T-helper 17 cell (primary cell): ENCODE measurements at regions not wholly inside any gene's neighbourhood (a gene's known extent, or its start where the extent isn't known, plus 50 kb on each side); places are given as distances from the start of the nearest gene placed in this dataset.
"Not testable (repeated sequence)": the region's sequence is repeated elsewhere in the genome, so short reads cannot be mapped to it uniquely, and the experiment has no call there.

Source experiments
- ATAC-seq: fragments of 150-1000 bp; cut with Tn5 transposase; 2 replicates; pipeline ENCODE4 v1.10.0; 2021; ENCODE audit warnings: mild to moderate bottlenecking, moderate library complexity
- DNase-seq, 3 donors: peaks; one replicate each; pipeline versions ENCODE4 v3.0.0 to v3.0.0-alpha.2; 2020 to 2021
- H3K9me3 ChIP-seq: one replicate; pipeline ENCODE4 v1.7.0; 2013; ENCODE audit warnings: low read length, mild to moderate bottlenecking; ENCODE audit not compliant: control insufficient read depth, poor library complexity, severe bottlenecking
- H3K27ac Mint-ChIP-seq: one replicate; pipeline ENCODE4 v1.8.0; 2022; ENCODE audit warnings: mild to moderate bottlenecking, moderate library complexity, mixed read lengths
- H3K27me3 Mint-ChIP-seq: one replicate; pipeline ENCODE4 v1.8.0; 2022; ENCODE audit warnings: mixed read lengths
- H3K36me3 Mint-ChIP-seq: one replicate; pipeline ENCODE4 v1.8.0; 2022; ENCODE audit warnings: low read depth, mixed read lengths
- H3K4me1 Mint-ChIP-seq: one replicate; pipeline ENCODE4 v1.8.0; 2022; ENCODE audit warnings: mild to moderate bottlenecking, mixed read lengths
- H3K4me3 Mint-ChIP-seq: one replicate; pipeline ENCODE4 v1.8.0; 2022; ENCODE audit warnings: mild to moderate bottlenecking, moderate library complexity, mixed read lengths

GRCh38 chr7:4319280-4319679, 362.8 kb upstream of the FOXK1 start:
- Mint-ChIP-seq H3K36me3 (no peaks in the 10 kb centered on the region), H3K4me1 (no peaks in the 10 kb centered on the region), H3K27me3 (no peaks in the 10 kb centered on the region), H3K27ac (no peak overlapping the region), H3K4me3 (no peak overlapping the region)
- no peaks in the 10 kb centered on the region for H3K9me3 ChIP-seq
- DNase-seq (no peak), ATAC-seq (no peak)

- peaks cover 4% of the 10 kb centered on the region for H3K27me3 Mint-ChIP-seq
- no peak overlapping the region for H3K27ac Mint-ChIP-seq
- no peak overlapping the region for H3K4me3 Mint-ChIP-seq
- no peaks in the 10 kb centered on the region for H3K4me1 Mint-ChIP-seq
- H3K9me3 ChIP-seq = no peaks in the 10 kb centered on the region
- no peak for DNase-seq
- no peaks in the 10 kb centered on the region for H3K36me3 Mint-ChIP-seq
- ATAC-seq = no peak
These were observed 356.4 kb upstream of the FOXK1 start for GRCh38 chr7:4325732-4326131.

GRCh38 chr7:4331711-4332110, 350.4 kb upstream of the FOXK1 start:
- Mint-ChIP-seq H3K36me3 (no peaks in the 10 kb centered on the region), H3K27me3 (peaks cover 18% of the 10 kb centered on the region), H3K27ac (no peak overlapping the region), H3K4me3 (no peak overlapping the region), H3K4me1 (no peaks in the 10 kb centered on the region)
- ATAC-seq (no peak), DNase-seq (no peak)
- H3K9me3 ChIP-seq = no peaks in the 10 kb centered on the region

GRCh38 chr7:4338556-4338955, 343.5 kb upstream of the FOXK1 start:
- Mint-ChIP-seq H3K4me3 (no peak overlapping the region), H3K27ac (no peak overlapping the region), H3K4me1 (no peaks in the 10 kb centered on the region), H3K36me3 (no peaks in the 10 kb centered on the region), H3K27me3 (peaks cover 2% of the 10 kb centered on the region)
- ATAC-seq = no peak
- no peaks in the 10 kb centered on the region for H3K9me3 ChIP-seq
- DNase-seq = no peak

GRCh38 chr7:4343272-4344247, 338.5 kb upstream of the FOXK1 start:
- H3K36me3 Mint-ChIP-seq = no peaks in the 10 kb centered on the region
- ATAC-seq = no peak

GRCh38 chr7:4345004-4345403, 337.1 kb upstream of the FOXK1 start:
- H3K27ac Mint-ChIP-seq = no peak overlapping the region
- H3K36me3 Mint-ChIP-seq = no peaks in the 10 kb centered on the region
- no peaks in the 10 kb centered on the region for H3K9me3 ChIP-seq
- H3K27me3 Mint-ChIP-seq = no peaks in the 10 kb centered on the region
- DNase-seq (no peak), ATAC-seq (no peak)
- no peak overlapping the region for H3K4me3 Mint-ChIP-seq
- no peaks in the 10 kb centered on the region for H3K4me1 Mint-ChIP-seq

More at GRCh38 chr7:4343272-4344247, 338.5 kb upstream of the FOXK1 start:
- no peaks in the 10 kb centered on the region for H3K9me3 ChIP-seq
- Mint-ChIP-seq H3K27me3 (no peaks in the 10 kb centered on the region), H3K4me1 (no peaks in the 10 kb centered on the region), H3K27ac (no peak overlapping the region), H3K4me3 (no peak overlapping the region)
- no peak for DNase-seq

- peaks cover 9% of the 10 kb centered on the region for H3K27me3 Mint-ChIP-seq
- H3K27ac Mint-ChIP-seq = no peak overlapping the region
- H3K36me3 Mint-ChIP-seq = no peaks in the 10 kb centered on the region
- no peak for ATAC-seq
- H3K4me1 Mint-ChIP-seq = no peaks in the 10 kb centered on the region
- no peak overlapping the region for H3K4me3 Mint-ChIP-seq
- DNase-seq = no peak
- H3K9me3 ChIP-seq = no peaks in the 10 kb centered on the region
These were observed 330.0 kb upstream of the FOXK1 start for GRCh38 chr7:4352069-4352468.

- H3K27ac Mint-ChIP-seq = no peak overlapping the region
- no peaks in the 10 kb centered on the region for H3K9me3 ChIP-seq
- DNase-seq = no peak
- H3K27me3 Mint-ChIP-seq = peaks cover 12% of the 10 kb centered on the region
- ATAC-seq = no peak
- H3K36me3 Mint-ChIP-seq = no peaks in the 10 kb centered on the region
- no peaks in the 10 kb centered on the region for H3K4me1 Mint-ChIP-seq
- no peak overlapping the region for H3K4me3 Mint-ChIP-seq
These were observed 320.3 kb upstream of the FOXK1 start for GRCh38 chr7:4361774-4362173.

- no peaks in the 10 kb centered on the region for H3K27me3 Mint-ChIP-seq
- no peaks in the 10 kb centered on the region for H3K4me1 Mint-ChIP-seq
- no peak for DNase-seq
- ATAC-seq = no peak
- H3K27ac Mint-ChIP-seq = no peak overlapping the region
- H3K36me3 Mint-ChIP-seq = no peaks in the 10 kb centered on the region
- H3K9me3 ChIP-seq = no peaks in the 10 kb centered on the region
- H3K4me3 Mint-ChIP-seq = no peak overlapping the region
These were observed 298.5 kb upstream of the FOXK1 start for GRCh38 chr7:4383584-4383983.

GRCh38 chr7:4386190-4386589, 295.9 kb upstream of the FOXK1 start:
- Mint-ChIP-seq H3K27me3 (no peaks in the 10 kb centered on the region), H3K4me1 (no peaks in the 10 kb centered on the region), H3K27ac (no peak overlapping the region), H3K4me3 (no peak overlapping the region), H3K36me3 (no peaks in the 10 kb centered on the region)
- ATAC-seq (no peak), DNase-seq (no peak)
- H3K9me3 ChIP-seq = no peaks in the 10 kb centered on the region

- not testable (repeated sequence) for DNase-seq, ATAC-seq, H3K27me3 Mint-ChIP-seq, H3K27ac Mint-ChIP-seq, H3K9me3 ChIP-seq, H3K4me3 Mint-ChIP-seq, H3K36me3 Mint-ChIP-seq, H3K4me1 Mint-ChIP-seq
These were observed 291.0 kb upstream of the FOXK1 start for GRCh38 chr7:4391103-4391502.

GRCh38 chr7:4394736-4395135, 287.4 kb upstream of the FOXK1 start:
- Mint-ChIP-seq H3K27ac (no peak overlapping the region), H3K4me1 (no peaks in the 10 kb centered on the region), H3K36me3 (no peaks in the 10 kb centered on the region), H3K4me3 (no peak overlapping the region), H3K27me3 (peaks cover 7% of the 10 kb centered on the region)
- H3K9me3 ChIP-seq = no peaks in the 10 kb centered on the region
- DNase-seq = no peak
- ATAC-seq = no peak

GRCh38 chr7:4399121-4399520, 283.0 kb upstream of the FOXK1 start:
- Mint-ChIP-seq H3K4me1 (no peaks in the 10 kb centered on the region), H3K27ac (no peak overlapping the region), H3K36me3 (no peaks in the 10 kb centered on the region), H3K4me3 (no peak overlapping the region), H3K27me3 (peaks cover 7% of the 10 kb centered on the region)
- no peaks in the 10 kb centered on the region for H3K9me3 ChIP-seq
- ATAC-seq (no peak), DNase-seq (no peak)

GRCh38 chr7:4399596-4399995, 282.5 kb upstream of the FOXK1 start:
- Mint-ChIP-seq H3K36me3 (no peaks in the 10 kb centered on the region), H3K4me1 (no peaks in the 10 kb centered on the region), H3K27ac (no peak overlapping the region), H3K4me3 (no peak overlapping the region), H3K27me3 (peaks cover 7% of the 10 kb centered on the region)
- no peaks in the 10 kb centered on the region for H3K9me3 ChIP-seq
- no peak for DNase-seq
- no peak for ATAC-seq
